Upper lobe of left lung (tissue), 6 donors: ENCODE measurements at regions not wholly inside any gene's neighbourhood (a gene's known extent, or its start where the extent isn't known, plus 50 kb on each side); places are given as distances from the start of the nearest gene placed in this dataset.
"Not testable (repeated sequence)": the region's sequence is repeated elsewhere in the genome, so short reads cannot be mapped to it uniquely, and the experiment has no call there.

ENCODE experiments used
- ATAC-seq, 2 donors: fragments of 200-7000 bp; cut with Tn5 transposase; one replicate each; pipeline ENCODE4 v1.9.1; 2022; ENCODE audit warnings: mild to moderate bottlenecking in 2 of 2, moderate library complexity in 2 of 2; ENCODE audit not compliant: low FRiP score in 2 of 2
- DNase-seq, 2 donors: peaks; one replicate each; pipeline ENCODE4 v3.0.0-alpha.2; 2019 to 2020
- H3K27ac ChIP-seq, 4 donors: fragments of 200-600 bp; sonication (generic); one replicate each; pipeline ENCODE4 v1.5.1; 2016 to 2019
- H3K27me3 ChIP-seq, 4 donors: fragments of 200-600 bp; sonication (generic); one replicate each; pipeline ENCODE4 v1.5.1; 2017 to 2019
- H3K36me3 ChIP-seq, 4 donors: fragments of 200-600 bp; sonication (generic); one replicate each; pipeline ENCODE4 v1.5.1; 2016 to 2019
- H3K4me1 ChIP-seq, 4 donors: fragments of 200-600 bp; sonication (generic); one replicate each; pipeline ENCODE4 v1.5.1; 2018 to 2019
- H3K4me3 ChIP-seq, 4 donors: fragments of 200-600 bp; sonication (generic); one replicate each; pipeline ENCODE4 v1.5.1; 2017 to 2019; ENCODE audit warnings: mild to moderate bottlenecking in 2 of 4, moderate library complexity in 1 of 4
- H3K9me3 ChIP-seq, 4 donors: fragments of 200-600 bp; sonication (generic); one replicate each; pipeline ENCODE4 v1.5.1; 2018 to 2019
- CTCF ChIP-seq, 6 experiments: fragments of 450-650 bp in 4 of 6; fragments of 200-600 bp in 2 of 6; sonication (generic) in 2 of 6; IDR thresholded peaks; one replicate each; pipeline ENCODE4 v1.5.1; 2016 to 2019; ENCODE audit warnings: antibody characterized with exemption in 6 of 6
- EP300 ChIP-seq, 4 donors: sonication (generic); formaldehyde crosslinking; IDR thresholded peaks; one replicate each; pipeline ENCODE4 v1.5.1; 2017; ENCODE audit warnings: antibody characterized with exemption in 4 of 4, control low read depth in 2 of 4
- POLR2A ChIP-seq, 4 donors: fragments of 450-650 bp; IDR thresholded peaks; one replicate each; pipeline ENCODE4 v1.5.1; 2016 to 2017; ENCODE audit warnings: antibody characterized with exemption in 4 of 4, mild to moderate bottlenecking in 2 of 4
- POLR2AphosphoS5 ChIP-seq, 2 donors: sonication (generic); formaldehyde crosslinking; IDR thresholded peaks; one replicate each; pipeline ENCODE4 v1.5.1; 2017; ENCODE audit warnings: antibody characterized with exemption in 2 of 2
- WGBS, 2 donors: methylation state at CpG; one replicate each; pipeline ENCODE4 v1.1.5; 2017 to 2018; 5-methylcytosine and 5-hydroxymethylcytosine counted together
- donor health status: DM: no; HTN: no; CAD: no; lungs with moderate emphysema.
- donor health status: DM: no; HTN: yes; CAD: no; lungs with severe emphysema.

GRCh38 chr13:88806438-88806837, 1135.3 kb downstream of the SLITRK5 start:
- H3K4me3 ChIP-seq: no peak overlapping the region
- H3K27me3 ChIP-seq: no peaks in the 10 kb centered on the region
- H3K36me3 ChIP-seq: no peaks in the 10 kb centered on the region
- WGBS, 2 donors: 94 to 100% methylated on average over 1 of the region's 1 CpG
- ATAC-seq (no peak), DNase-seq (no peak)
- TF ChIP-seq POLR2A (IDR thresholded peaks at IDR 0.05) (no peak), POLR2AphosphoS5 (IDR thresholded peaks at IDR 0.05) (no peak), CTCF (IDR thresholded peaks at IDR 0.05) (no peak), EP300 (IDR thresholded peaks at IDR 0.05) (no peak)
- H3K9me3 ChIP-seq: peaks cover 0 to 14% (median 2%) of the 10 kb centered on the region in 4 donors
- no peak overlapping the region for H3K27ac ChIP-seq
- no peaks in the 10 kb centered on the region for H3K4me1 ChIP-seq

GRCh38 chr13:88817560-88817959, 1146.4 kb downstream of the SLITRK5 start:
- 94 to 95% methylated on average over 2 of the region's 2 CpGs for WGBS, 2 donors
- Histone ChIP-seq H3K36me3 (no peaks in the 10 kb centered on the region), H3K4me3 (no peak overlapping the region), H3K4me1 (no peaks in the 10 kb centered on the region), H3K27me3 (no peaks in the 10 kb centered on the region), H3K9me3 (no peaks in the 10 kb centered on the region), H3K27ac (no peak overlapping the region)
- DNase-seq (no peak), ATAC-seq (no peak)
- TF ChIP-seq CTCF (IDR thresholded peaks at IDR 0.05) (no peak), POLR2A (IDR thresholded peaks at IDR 0.05) (no peak), EP300 (IDR thresholded peaks at IDR 0.05) (no peak), POLR2AphosphoS5 (IDR thresholded peaks at IDR 0.05) (no peak)

DNA sequence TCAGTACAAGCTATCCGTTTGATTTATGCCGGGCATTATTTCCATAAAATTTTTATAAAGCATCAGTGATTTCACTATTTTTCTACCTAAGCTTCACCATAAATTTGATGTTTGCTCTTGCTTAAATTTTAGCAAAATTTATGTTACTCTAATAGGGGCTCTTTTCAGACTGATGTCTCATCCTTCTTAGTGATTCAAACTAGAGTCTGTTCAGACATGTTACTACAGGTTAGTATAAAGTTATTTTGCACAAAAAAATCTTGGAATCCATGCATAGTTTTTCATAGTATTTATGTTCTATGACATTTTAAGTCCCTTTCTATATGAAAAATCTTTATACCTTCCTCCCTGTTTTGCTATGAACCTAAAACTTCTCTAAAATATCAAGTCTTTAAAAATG, 1151.9 kb downstream of the SLITRK5 start:
- no peak for ATAC-seq
- Histone ChIP-seq H3K4me1 (no peaks in the 10 kb centered on the region), H3K36me3 (no peaks in the 10 kb centered on the region), H3K9me3 (no peaks in the 10 kb centered on the region), H3K27ac (no peak overlapping the region), H3K4me3 (no peak overlapping the region), H3K27me3 (no peaks in the 10 kb centered on the region)
- TF ChIP-seq EP300 (IDR thresholded peaks at IDR 0.05): no peak
- DNase-seq: no peak
- WGBS, 2 donors: 80 to 91% methylated on average over 2 of the region's 2 CpGs

DNA sequence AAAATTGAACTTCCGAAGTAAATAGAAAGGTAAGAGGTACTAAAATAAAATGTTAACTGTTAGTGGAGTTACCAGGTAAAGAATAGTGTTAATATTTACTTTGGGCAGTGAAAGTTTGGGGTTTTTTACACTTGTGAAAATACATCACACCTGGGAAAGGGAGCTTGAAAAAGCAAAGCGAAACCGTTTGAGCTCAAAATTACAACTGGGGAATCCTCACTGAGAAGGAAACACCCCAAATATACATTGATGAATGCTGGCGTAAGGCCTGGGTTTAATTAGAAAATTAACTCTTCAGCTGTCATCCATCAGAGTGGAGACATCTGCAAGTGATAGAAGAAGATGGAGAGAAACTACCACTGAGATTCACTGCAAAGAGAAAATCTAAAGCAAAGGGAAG, 1153.0 kb downstream of the SLITRK5 start:
- Histone ChIP-seq H3K9me3 (no peaks in the 10 kb centered on the region), H3K4me3 (no peak overlapping the region), H3K27ac (no peak overlapping the region), H3K27me3 (no peaks in the 10 kb centered on the region), H3K36me3 (no peaks in the 10 kb centered on the region), H3K4me1 (no peaks in the 10 kb centered on the region)
- ATAC-seq (no peak), DNase-seq (no peak)
- TF ChIP-seq EP300 (IDR thresholded peaks at IDR 0.05) (no peak), CTCF (IDR thresholded peaks at IDR 0.05) (no peak), POLR2A (IDR thresholded peaks at IDR 0.05) (no peak), POLR2AphosphoS5 (IDR thresholded peaks at IDR 0.05) (no peak)
- 68 to 74% methylated on average over 4 of the region's 4 CpGs for WGBS, 2 donors

GRCh38 chr13:88840085-88840484, 1168.9 kb downstream of the SLITRK5 start:
- TF ChIP-seq POLR2A (IDR thresholded peaks at IDR 0.05): no peak
- no peak for TF ChIP-seq CTCF (IDR thresholded peaks at IDR 0.05)
- TF ChIP-seq EP300 (IDR thresholded peaks at IDR 0.05): no peak
- TF ChIP-seq POLR2AphosphoS5 (IDR thresholded peaks at IDR 0.05): no peak
- DNase-seq: no peak
- Histone ChIP-seq H3K36me3 (no peaks in the 10 kb centered on the region), H3K4me3 (no peak overlapping the region), H3K9me3 (no peaks in the 10 kb centered on the region), H3K27ac (no peak overlapping the region), H3K4me1 (no peaks in the 10 kb centered on the region), H3K27me3 (no peaks in the 10 kb centered on the region)
- 88 to 90% methylated on average over 3 of the region's 3 CpGs for WGBS, 2 donors
- ATAC-seq: no peak

DNA sequence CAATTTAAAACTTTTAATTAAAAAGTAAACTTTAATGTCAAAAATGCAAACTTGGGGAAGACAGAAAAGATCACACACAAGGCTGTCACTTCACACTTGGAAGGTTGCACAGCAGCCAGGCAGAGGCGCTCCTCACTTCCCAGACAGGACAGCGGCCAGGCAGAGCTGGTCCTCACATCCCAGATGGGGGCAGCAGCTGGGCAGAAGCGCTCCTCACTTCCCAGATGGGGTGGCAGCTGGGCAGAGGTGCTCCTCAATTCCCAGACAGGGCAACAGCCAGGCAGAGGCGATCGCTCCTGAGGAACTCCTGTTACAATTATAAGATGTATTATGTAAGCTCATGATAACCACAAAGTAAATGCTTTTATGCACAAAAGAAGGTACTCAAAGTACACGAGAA, 1181.1 kb downstream of the SLITRK5 start:
- DNase-seq: peak in 1 of 2 donors; percentile 36
- 90 to 93% methylated on average over 6 of the region's 6 CpGs for WGBS, 2 donors

More for the DNA sequence above, 1181.1 kb downstream of the SLITRK5 start:
- not testable (repeated sequence) for H3K27me3 ChIP-seq, H3K4me3 ChIP-seq, H3K36me3 ChIP-seq, H3K9me3 ChIP-seq, H3K4me1 ChIP-seq, H3K27ac ChIP-seq, ATAC-seq
